SK-N-SH (cell line): ENCODE measurements at regions not wholly inside any gene's neighbourhood (a gene's known extent, or its start where the extent isn't known, plus 50 kb on each side); places are given as distances from the start of the nearest gene placed in this dataset.

Experiments used
- CTCF ChIA-PET: fragments of 300-600, 350-600 bp; formaldehyde crosslinking; extraction: SDS; loops from one replicate; lab custom pipeline; 2021; lab: Yijun Ruan, JAX
- POLR2A ChIA-PET: fragments of 350-600 bp; sonication (Branson Sonifier 250); formaldehyde crosslinking; extraction: SDS; loops from one replicate; lab custom pipeline; 2020; ENCODE audit warnings: antibody characterized with exemption, inconsistent platforms; lab: Yijun Ruan, JAX
- DNase-seq: peaks from one replicate; pipeline ENCODE4 v3.0.0; 2012
- H2AFZ ChIP-seq: fragments of 200-600 bp; sonication (generic); 2 replicates; pipeline ENCODE4 v1.8.1; 2016; ENCODE audit warnings: antibody characterized with exemption, mild to moderate bottlenecking, low read depth
- H3F3A ChIP-seq: fragments of 200-600 bp; sonication (generic); replicated peaks from 2 replicates; pipeline ENCODE3; 2016; ENCODE audit warnings: antibody characterized with exemption, mild to moderate bottlenecking; ENCODE audit not compliant: insufficient read depth
- H3K27ac ChIP-seq, 2 experiments: fragments of 200-500 bp in 1 of 2; fragments of 200-600 bp in 1 of 2; sonication (Bioruptor generic) in 1 of 2; sonication (generic), shearing (Covaris generic) in 1 of 2; 2 replicates each; pipeline versions ENCODE4 v1.5.1 to v1.6.1; 2014 to 2016; ENCODE audit warnings: low read depth in 2 of 2, inconsistent platforms in 1 of 2, low read length in 1 of 2, mild to moderate bottlenecking in 1 of 2, mixed read lengths in 1 of 2
- H3K27me3 ChIP-seq: fragments of 200-600 bp; sonication (generic), shearing (Covaris generic); 2 replicates; pipeline ENCODE4 v1.6.1; 2016; ENCODE audit warnings: mixed run types; ENCODE audit not compliant: insufficient read depth
- H3K36me3 ChIP-seq, 2 experiments: fragments of 200-500 bp in 1 of 2; fragments of 200-600 bp in 1 of 2; sonication (Bioruptor generic) in 1 of 2; sonication (generic) in 1 of 2; replicated peaks in 1 of 2; 2 replicates each; pipeline versions ENCODE3 to v1.5.1; 2014 to 2016; ENCODE audit warnings: low read length in 1 of 2, mild to moderate bottlenecking in 1 of 2; ENCODE audit not compliant: insufficient read depth in 2 of 2, control insufficient read depth in 1 of 2
- H3K4me1 ChIP-seq, 2 experiments: fragments of 200-500 bp in 1 of 2; fragments of 200-600 bp in 1 of 2; sonication (Bioruptor generic) in 1 of 2; sonication (generic), shearing (Covaris generic) in 1 of 2; 2 replicates each; pipeline versions ENCODE4 v1.5.1 to v1.6.1; 2014 to 2016; ENCODE audit warnings: low read depth in 1 of 2, low read length in 1 of 2, mixed run types in 1 of 2; ENCODE audit not compliant: insufficient read depth in 2 of 2, control insufficient read depth in 1 of 2
- H3K4me2 ChIP-seq: fragments of 200-600 bp; sonication (generic), shearing (Covaris generic); 2 replicates; pipeline ENCODE4 v1.6.1; 2017; ENCODE audit warnings: mixed run types
- H3K4me3 ChIP-seq, 2 experiments: fragments of 200-500 bp in 1 of 2; fragments of 200-600 bp in 1 of 2; sonication (Bioruptor generic) in 1 of 2; sonication (generic), shearing (Covaris generic) in 1 of 2; 2 replicates each; pipeline versions ENCODE4 v1.5.1 to v1.8.1; 2014 to 2016; ENCODE audit warnings: low read depth in 2 of 2, inconsistent platforms in 1 of 2, low read length in 1 of 2, mild to moderate bottlenecking in 1 of 2, mixed read lengths in 1 of 2, moderate library complexity in 1 of 2
- H3K79me2 ChIP-seq: fragments of 200-600 bp; sonication (generic); 2 replicates; pipeline ENCODE4 v1.8.1; 2017; ENCODE audit warnings: mild to moderate bottlenecking; ENCODE audit not compliant: insufficient read depth
- H3K9ac ChIP-seq: fragments of 200-600 bp; sonication (generic); 2 replicates; pipeline ENCODE4 v1.6.1; 2017; ENCODE audit warnings: mixed run types
- H3K9me2 ChIP-seq: fragments of 200-600 bp; sonication (generic); 2 replicates; pipeline ENCODE4 v1.6.1; 2017; ENCODE audit warnings: mixed run types
- H3K9me3 ChIP-seq: fragments of 200-600 bp; sonication (generic); 2 replicates; pipeline ENCODE4 v1.6.1; 2017; ENCODE audit warnings: mixed run types, mild to moderate bottlenecking, moderate library complexity
- H4K20me1 ChIP-seq: fragments of 200-600 bp; sonication (generic); 2 replicates; pipeline ENCODE4 v1.6.1; 2017; ENCODE audit warnings: mild to moderate bottlenecking, mixed run types; ENCODE audit not compliant: insufficient read depth
- CHD2 ChIP-seq: fragments of 150-350 bp; IDR thresholded peaks from 2 replicates; pipeline ENCODE4 v1.6.1; 2018; ENCODE audit warnings: low read length; ENCODE audit not compliant: partially characterized antibody
- MEF2A ChIP-seq: IDR thresholded peaks from 2 replicates; pipeline ENCODE4 v1.4.0; 2012; ENCODE audit warnings: low read depth, borderline replicate concordance
- MXI1 ChIP-seq: IDR thresholded peaks from 2 replicates; pipeline ENCODE4 v1.6.1; 2012; ENCODE audit warnings: mild to moderate bottlenecking, low read depth, low read length, improper control_type of control experiment
- NFIC ChIP-seq: IDR thresholded peaks from 2 replicates; pipeline ENCODE4 v1.4.0; 2012; ENCODE audit warnings: borderline replicate concordance
- RCOR1 ChIP-seq: fragments of 150-350 bp; IDR thresholded peaks from 2 replicates; pipeline ENCODE4 v1.6.1; 2017; ENCODE audit warnings: antibody characterized with exemption, low read length
- RFX5 ChIP-seq: IDR thresholded peaks from 2 replicates; pipeline ENCODE4 v1.6.1; 2012; ENCODE audit warnings: mild to moderate bottlenecking, improper control_type of control experiment, low read length
- SMC3 ChIP-seq: IDR thresholded peaks from 2 replicates; pipeline ENCODE4 v1.6.1; 2012; ENCODE audit warnings: low read depth, low read length, improper control_type of control experiment
- TCF12 ChIP-seq: IDR thresholded peaks from 2 replicates; pipeline ENCODE4 v1.4.0; 2012
- TEAD4 ChIP-seq: IDR thresholded peaks from 2 replicates; pipeline ENCODE4 v1.4.0; 2012; ENCODE audit warnings: mild to moderate bottlenecking, borderline replicate concordance; ENCODE audit not compliant: insufficient read depth
- WGBS: methylation state at CpG from one replicate; pipeline ENCODE4 v1.1.6; 2017; ENCODE audit warnings: low lambda C conversion rate; 5-methylcytosine and 5-hydroxymethylcytosine counted together
- TF ChIP-seq, protein P1 (sequence below): fragments of 200-600 bp; sonication (generic); IDR thresholded peaks from 2 replicates; pipeline ENCODE4 v1.6.1; 2017; ENCODE audit warnings: antibody characterized with exemption, mild to moderate bottlenecking, moderate library complexity
- TF ChIP-seq, protein P2 (sequence below): fragments of 150-350 bp; IDR thresholded peaks from 2 replicates; pipeline ENCODE4 v1.6.1; 2017; ENCODE audit warnings: antibody characterized with exemption, low read length, low read depth, borderline replicate concordance
- TF ChIP-seq, protein P3 (sequence below): IDR thresholded peaks from 2 replicates; pipeline ENCODE4 v1.4.0; 2012; ENCODE audit warnings: low read depth, borderline replicate concordance
- TF ChIP-seq, protein P4 (sequence below): IDR thresholded peaks from 2 replicates; pipeline ENCODE4 v1.6.1; 2012; ENCODE audit warnings: mild to moderate bottlenecking, low read depth, low read length, moderate library complexity
- TF ChIP-seq, protein P5 (sequence below): IDR thresholded peaks from 2 replicates; pipeline ENCODE4 v1.4.0; 2012; ENCODE audit warnings: low read depth

DNA sequence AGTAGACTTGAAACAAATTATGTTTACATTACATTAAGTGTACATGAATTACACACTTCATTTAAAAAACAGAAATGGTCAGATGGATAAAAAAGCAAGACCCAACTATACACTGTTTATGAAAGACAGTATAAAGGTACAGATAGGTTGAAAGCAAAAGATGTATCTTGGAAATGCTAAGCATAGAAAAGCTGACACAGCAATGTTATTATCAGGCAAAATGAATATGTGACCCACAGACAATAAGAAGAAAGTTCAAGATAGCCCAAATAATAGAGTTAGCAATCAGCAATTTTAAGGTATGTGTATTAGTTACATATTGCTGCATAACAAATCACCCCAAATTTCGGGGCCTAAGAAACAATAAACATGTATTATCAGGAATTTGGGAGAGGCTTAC lies 153.5 kb downstream of the DHRS2 start:
- no peak overlapping the region for H3K4me2 ChIP-seq
- H3K36me3 ChIP-seq, result no peaks in the 10 kb centered on the region
- no peaks in the 10 kb centered on the region for H4K20me1 ChIP-seq
- no peak for DNase-seq
- no peak for TF ChIP-seq NFIC
- TF ChIP-seq, protein P1, sequence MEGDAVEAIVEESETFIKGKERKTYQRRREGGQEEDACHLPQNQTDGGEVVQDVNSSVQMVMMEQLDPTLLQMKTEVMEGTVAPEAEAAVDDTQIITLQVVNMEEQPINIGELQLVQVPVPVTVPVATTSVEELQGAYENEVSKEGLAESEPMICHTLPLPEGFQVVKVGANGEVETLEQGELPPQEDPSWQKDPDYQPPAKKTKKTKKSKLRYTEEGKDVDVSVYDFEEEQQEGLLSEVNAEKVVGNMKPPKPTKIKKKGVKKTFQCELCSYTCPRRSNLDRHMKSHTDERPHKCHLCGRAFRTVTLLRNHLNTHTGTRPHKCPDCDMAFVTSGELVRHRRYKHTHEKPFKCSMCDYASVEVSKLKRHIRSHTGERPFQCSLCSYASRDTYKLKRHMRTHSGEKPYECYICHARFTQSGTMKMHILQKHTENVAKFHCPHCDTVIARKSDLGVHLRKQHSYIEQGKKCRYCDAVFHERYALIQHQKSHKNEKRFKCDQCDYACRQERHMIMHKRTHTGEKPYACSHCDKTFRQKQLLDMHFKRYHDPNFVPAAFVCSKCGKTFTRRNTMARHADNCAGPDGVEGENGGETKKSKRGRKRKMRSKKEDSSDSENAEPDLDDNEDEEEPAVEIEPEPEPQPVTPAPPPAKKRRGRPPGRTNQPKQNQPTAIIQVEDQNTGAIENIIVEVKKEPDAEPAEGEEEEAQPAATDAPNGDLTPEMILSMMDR, result no peak
- TF ChIP-seq, protein P2, sequence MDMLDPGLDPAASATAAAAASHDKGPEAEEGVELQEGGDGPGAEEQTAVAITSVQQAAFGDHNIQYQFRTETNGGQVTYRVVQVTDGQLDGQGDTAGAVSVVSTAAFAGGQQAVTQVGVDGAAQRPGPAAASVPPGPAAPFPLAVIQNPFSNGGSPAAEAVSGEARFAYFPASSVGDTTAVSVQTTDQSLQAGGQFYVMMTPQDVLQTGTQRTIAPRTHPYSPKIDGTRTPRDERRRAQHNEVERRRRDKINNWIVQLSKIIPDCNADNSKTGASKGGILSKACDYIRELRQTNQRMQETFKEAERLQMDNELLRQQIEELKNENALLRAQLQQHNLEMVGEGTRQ, result no peak
- no peak for TF ChIP-seq SMC3
- no peak for TF ChIP-seq MEF2A
- TF ChIP-seq CHD2, result no peak
- TF ChIP-seq, protein P3, sequence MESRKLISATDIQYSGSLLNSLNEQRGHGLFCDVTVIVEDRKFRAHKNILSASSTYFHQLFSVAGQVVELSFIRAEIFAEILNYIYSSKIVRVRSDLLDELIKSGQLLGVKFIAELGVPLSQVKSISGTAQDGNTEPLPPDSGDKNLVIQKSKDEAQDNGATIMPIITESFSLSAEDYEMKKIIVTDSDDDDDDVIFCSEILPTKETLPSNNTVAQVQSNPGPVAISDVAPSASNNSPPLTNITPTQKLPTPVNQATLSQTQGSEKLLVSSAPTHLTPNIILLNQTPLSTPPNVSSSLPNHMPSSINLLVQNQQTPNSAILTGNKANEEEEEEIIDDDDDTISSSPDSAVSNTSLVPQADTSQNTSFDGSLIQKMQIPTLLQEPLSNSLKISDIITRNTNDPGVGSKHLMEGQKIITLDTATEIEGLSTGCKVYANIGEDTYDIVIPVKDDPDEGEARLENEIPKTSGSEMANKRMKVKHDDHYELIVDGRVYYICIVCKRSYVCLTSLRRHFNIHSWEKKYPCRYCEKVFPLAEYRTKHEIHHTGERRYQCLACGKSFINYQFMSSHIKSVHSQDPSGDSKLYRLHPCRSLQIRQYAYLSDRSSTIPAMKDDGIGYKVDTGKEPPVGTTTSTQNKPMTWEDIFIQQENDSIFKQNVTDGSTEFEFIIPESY, result no peak
- TF ChIP-seq, protein P4, sequence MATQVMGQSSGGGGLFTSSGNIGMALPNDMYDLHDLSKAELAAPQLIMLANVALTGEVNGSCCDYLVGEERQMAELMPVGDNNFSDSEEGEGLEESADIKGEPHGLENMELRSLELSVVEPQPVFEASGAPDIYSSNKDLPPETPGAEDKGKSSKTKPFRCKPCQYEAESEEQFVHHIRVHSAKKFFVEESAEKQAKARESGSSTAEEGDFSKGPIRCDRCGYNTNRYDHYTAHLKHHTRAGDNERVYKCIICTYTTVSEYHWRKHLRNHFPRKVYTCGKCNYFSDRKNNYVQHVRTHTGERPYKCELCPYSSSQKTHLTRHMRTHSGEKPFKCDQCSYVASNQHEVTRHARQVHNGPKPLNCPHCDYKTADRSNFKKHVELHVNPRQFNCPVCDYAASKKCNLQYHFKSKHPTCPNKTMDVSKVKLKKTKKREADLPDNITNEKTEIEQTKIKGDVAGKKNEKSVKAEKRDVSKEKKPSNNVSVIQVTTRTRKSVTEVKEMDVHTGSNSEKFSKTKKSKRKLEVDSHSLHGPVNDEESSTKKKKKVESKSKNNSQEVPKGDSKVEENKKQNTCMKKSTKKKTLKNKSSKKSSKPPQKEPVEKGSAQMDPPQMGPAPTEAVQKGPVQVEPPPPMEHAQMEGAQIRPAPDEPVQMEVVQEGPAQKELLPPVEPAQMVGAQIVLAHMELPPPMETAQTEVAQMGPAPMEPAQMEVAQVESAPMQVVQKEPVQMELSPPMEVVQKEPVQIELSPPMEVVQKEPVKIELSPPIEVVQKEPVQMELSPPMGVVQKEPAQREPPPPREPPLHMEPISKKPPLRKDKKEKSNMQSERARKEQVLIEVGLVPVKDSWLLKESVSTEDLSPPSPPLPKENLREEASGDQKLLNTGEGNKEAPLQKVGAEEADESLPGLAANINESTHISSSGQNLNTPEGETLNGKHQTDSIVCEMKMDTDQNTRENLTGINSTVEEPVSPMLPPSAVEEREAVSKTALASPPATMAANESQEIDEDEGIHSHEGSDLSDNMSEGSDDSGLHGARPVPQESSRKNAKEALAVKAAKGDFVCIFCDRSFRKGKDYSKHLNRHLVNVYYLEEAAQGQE, result no peak
- TF ChIP-seq TCF12, result no peak
- TF ChIP-seq TEAD4, result no peak
- TF ChIP-seq RCOR1, result no peak
- no peak for TF ChIP-seq RFX5
- TF ChIP-seq MXI1, result no peak
- TF ChIP-seq, protein P5, sequence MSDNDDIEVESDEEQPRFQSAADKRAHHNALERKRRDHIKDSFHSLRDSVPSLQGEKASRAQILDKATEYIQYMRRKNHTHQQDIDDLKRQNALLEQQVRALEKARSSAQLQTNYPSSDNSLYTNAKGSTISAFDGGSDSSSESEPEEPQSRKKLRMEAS, result no peak
- TF ChIP-seq, all 33 proteins: peak for 0
- Histone ChIP-seq H3K27ac (no peak overlapping the region), H3K9me2 (no peaks in the 10 kb centered on the region), H3K79me2 (no peaks in the 10 kb centered on the region), H3K4me3 (no peak overlapping the region), H3K27me3 (no peaks in the 10 kb centered on the region), H3F3A (no peaks in the 10 kb centered on the region), H3K9me3 (no peaks in the 10 kb centered on the region), H2AFZ (no peak overlapping the region), H3K4me1 (no peaks in the 10 kb centered on the region), H3K9ac (no peak overlapping the region)
- ChIA-PET POLR2A (no interaction called here), CTCF (no interaction called here)
- 0% methylated on average over 1 of the region's 1 CpG for WGBS
